HTERT RPE-1 (cell line): ENCODE measurements at regions not wholly inside any gene's neighbourhood (a gene's known extent, or its start where the extent isn't known, plus 50 kb on each side); places are given as distances from the start of the nearest gene placed in this dataset.

Experiments used
- in situ Hi-C: fragments of 300-500 bp; cut with MboI; formaldehyde crosslinking; loops from 4 replicates; pipeline ENCODE4 v1.14.3; 2020; ENCODE audit warnings: low sequenced_read_pairs

DNA sequence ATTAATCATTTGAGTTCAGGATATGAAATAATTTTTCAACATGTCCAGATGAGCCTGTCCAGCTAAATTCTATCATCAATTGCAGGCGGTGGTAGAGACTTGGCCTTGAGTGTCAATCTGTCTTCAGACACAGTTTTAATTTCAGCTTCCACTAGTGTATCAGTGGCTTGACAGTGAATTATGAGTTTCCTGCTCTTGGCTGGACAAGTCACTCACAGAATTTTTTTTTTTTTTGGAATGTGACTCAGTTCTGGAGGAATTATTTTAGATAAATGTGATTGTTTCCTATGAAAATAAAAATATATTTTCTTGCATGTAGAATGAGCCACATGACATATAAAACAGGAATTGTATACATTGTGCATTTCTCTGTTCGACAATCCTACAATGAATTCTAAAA is 319.9 kb upstream of the AKR1E2 start:
- in situ Hi-C loops = no loop called here

DNA sequence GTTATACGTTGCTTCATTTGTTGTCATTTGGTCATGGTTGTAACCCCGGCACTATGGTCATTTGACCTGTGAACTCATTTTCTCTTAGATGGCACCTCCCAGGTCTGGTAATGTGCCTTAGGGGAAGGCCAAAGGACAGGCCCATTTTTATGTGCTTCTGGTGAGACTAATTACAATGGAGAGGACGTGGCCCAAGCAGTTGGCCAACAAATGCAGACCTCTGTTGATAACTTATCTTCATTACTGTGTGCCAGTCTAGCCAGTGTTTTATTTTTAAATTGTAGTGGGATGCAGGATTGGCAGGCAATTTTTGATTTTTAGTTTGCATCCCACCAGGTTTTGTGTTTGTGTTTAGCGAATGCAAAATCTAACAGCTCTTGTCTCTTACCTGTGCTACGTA is 321.5 kb upstream of the AKR1E2 start:
- in situ Hi-C loops = no loop called here

DNA sequence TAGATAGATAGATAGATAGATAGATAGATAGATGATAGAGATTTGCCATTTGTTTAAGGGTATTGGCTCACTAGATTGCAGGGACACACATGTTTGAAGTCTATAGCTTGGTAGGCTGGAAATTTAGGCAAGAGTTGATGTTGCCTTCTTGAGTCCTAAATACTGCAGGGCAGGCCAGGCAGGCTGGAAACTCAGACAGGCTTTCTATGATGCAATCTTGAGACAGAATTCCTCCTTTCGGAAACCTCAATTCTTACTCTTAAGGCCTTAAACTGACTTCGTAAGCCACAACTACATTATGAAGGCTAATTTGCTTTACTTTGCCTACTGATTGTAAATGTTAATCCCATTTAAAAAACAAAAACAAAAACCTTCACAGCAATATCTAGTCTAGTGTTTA is 322.9 kb upstream of the AKR1E2 start:
- in situ Hi-C loops = no loop called here

DNA sequence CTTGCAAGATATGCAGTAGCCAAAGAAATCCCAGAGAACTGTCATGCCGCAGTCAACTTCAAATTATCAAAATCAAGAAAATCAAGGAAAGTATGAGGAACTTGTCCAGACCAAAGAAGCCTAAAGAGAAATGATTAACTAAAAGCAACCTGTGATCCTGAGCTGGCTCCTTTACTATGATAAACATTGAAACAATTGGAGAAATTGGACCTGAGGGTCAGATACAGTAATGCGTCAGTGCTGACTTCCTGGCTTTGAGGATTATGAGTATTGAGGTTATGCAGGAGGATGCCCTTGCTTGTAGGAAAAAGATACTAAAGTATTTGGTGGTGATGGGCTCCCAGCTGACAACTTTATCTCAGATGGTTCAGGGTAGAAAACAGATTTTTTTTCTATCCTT is 324.7 kb upstream of the AKR1E2 start:
- in situ Hi-C loops = no loop called here

DNA sequence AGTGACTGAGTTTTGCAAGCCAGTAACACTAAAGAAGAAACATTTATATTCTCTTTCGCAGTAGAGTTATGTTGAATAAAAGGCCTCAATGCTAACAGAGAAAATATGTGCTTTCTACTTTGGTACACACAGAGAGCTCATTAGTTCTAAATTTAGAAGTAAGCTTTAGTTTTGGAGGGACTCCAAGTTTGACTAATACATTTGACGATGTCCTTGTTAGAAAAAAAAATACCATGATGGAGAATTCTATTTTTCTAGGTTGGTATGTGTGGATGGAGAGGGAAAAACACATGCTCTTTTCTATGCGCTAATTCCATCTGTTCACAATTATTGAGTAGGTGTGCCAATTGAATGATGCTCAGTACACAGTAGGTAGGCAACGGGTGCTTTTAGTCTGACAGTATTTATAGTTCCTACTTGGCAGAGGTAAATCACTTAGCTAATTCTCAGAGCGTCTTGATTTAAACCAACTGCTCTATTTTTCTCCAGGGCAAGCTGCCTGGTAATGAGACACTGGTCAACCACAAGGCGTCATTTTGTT is 327.2 kb upstream of the AKR1E2 start:
- in situ Hi-C loops = no loop called here

DNA sequence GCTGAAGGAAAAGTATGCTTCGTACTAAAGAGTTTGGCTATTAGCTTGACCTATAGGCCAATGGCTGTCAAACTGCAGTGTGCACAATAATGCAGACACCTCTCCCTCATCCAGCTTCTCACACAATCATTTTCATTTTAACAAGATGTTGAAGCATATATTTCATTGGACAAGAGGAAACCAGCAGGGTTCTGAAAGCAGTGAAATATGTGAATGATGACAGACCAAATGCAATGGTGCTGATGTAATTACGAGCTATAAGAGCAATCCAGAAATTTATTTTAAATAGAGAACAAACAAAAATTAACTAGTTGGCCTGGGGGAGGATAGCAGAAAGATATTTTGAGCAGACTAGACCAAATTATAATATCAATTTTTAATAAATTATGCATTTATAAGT is 331.5 kb upstream of the AKR1E2 start:
- in situ Hi-C loops = no loop called here

DNA sequence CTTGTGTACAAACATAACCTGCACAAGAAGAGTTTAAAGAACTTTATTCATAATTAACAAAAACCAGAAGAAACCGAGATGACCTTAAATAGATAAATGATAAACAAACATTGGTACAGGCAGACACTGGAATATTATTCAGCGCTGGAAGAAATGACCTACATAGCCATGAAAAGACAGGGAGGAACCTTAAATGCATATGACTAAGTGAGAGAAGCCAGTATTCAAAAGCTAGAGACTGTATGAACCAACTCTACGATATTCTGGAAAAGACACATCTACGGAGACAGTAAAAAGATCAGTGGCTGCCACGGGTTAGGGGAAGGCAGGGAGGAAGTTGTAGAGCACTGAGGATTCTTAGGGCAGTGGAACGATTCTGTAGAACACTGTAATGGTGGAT is 333.8 kb upstream of the AKR1E2 start:
- in situ Hi-C loops = no loop called here

DNA sequence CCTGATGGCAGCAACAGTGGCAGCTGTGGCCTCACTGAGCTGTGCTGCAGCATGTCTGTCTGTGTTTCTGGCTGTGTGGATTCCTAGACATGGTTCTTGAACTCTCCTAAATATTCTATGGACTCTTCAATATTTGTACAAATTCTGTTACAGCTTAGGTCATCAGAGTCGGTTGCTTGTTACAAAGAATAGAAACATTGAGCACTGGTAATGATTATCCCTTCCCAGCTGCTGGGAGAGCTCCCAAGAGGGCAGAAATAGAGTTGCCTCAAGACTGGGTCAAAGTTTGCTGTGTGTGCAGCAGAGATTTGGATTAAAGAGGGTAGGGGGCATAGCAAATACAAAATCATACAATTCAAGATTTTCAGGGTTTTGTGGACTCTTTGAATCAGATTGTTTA is 337.1 kb upstream of the AKR1E2 start:
- in situ Hi-C loops = no loop called here

DNA sequence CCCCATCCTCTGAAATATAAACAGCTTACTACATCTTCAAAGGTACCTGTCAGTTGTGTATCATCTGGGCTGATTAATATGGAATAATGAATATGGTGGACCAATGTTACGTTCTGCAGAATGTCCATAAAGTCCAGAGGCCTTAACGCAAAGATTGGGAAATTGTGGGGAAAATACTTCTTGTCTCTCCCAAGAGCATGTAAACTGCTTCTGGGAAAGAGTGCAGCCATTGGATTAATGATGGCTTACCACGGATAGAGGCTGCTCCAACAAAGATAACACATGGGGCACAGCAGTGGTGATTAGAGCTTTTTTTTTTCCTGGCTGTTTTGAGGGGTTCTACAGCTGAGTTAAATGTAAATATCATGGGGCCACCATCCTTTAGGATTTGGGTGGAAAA is 340.4 kb upstream of the AKR1E2 start:
- in situ Hi-C loops = no loop called here

DNA sequence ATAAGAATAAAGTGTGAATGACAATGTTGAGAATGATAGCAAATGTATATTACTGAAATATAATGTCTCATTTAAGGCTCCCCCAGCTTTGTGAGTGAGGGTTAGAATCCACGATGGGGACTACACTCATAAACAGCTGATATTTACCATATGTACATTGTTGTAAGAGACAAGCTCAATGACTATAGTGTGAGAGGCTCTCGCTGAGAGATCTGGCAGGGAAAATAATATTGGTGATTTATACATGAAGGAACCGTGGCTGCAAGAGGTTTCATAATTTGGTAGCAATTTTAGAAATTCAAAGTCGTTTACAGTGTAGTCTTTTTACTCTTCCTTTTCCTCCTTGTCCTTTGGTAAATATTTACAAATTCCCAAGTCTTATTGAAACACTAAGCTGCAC is 342.2 kb upstream of the AKR1E2 start:
- in situ Hi-C loops = no loop called here

DNA sequence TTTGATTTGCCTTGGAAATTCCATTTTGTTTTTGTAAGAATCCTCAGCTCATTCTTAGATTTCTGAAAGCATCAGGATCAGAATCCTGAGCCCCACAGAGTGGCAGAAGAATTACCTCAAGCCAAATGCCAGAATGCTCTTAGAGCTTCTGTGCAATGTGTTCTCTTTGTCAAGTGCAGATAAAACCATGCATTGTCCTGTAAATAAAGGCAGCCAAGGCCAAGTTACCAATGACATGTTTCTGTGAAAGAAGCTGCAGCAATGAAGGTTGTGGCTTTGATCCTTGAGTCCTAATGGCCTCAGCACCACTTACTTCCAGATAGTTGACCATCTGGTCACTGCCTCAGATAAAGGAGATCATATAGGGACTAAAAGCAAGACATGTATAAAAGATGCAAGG is 343.3 kb upstream of the AKR1E2 start:
- in situ Hi-C loops = no loop called here

DNA sequence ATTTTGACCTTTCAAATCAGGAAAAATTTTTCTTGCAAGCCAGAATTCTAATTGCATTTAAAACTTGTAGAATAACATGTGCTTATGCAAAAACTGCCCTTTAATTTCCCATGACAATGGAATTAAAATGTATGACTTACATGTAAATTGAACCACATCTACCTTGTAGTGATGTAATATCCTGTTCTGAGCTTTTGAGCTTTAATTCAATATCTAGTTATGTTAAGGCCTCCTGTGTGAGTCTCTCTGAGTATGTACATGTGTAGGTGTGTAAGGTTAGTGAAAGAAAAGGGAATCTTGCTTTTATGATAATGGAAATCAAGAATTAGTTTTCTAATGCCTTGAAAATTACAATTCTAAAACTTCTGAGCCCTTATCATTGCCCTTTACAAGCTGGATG is 344.8 kb upstream of the AKR1E2 start:
- in situ Hi-C loops = no loop called here

DNA sequence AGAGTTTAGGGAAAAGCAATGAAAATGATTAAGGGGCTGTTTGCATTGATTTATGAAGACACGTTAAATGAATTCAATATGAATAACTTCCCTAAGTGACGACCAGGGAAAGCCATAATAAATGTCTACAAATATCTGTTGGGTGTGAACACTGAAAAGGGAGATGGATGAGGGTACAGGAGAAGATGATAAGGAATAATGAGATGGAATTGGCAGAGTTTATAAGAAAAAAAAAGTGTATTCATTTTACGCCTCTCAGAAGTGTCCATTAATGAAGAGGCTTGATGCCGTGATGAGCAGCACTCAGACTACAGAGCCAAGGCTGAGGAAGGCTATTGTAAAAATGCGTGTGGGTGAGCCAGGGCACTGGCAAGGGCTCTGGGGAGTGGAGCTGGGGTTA is 346.7 kb upstream of the AKR1E2 start:
- in situ Hi-C loops = no loop called here

DNA sequence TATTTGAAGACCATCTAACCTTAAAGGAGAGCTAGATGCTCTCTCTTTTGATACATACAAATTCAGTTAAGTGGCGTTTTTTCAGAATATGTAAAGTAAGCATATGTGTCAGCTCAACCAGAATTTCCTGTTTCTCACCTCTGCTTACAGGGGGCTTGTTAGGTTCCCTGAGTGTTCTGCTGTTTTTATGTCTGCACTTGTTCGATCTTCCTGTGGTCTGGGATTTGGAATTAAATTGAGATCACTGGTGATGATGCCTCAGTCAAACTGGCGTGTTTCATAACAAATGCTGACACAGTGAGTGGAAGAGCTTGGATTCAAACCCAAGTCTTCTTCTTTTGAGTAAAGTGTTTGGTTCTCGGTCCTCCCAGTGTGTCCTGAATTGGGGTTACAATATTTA is 348.3 kb upstream of the AKR1E2 start:
- in situ Hi-C loops = no loop called here

DNA sequence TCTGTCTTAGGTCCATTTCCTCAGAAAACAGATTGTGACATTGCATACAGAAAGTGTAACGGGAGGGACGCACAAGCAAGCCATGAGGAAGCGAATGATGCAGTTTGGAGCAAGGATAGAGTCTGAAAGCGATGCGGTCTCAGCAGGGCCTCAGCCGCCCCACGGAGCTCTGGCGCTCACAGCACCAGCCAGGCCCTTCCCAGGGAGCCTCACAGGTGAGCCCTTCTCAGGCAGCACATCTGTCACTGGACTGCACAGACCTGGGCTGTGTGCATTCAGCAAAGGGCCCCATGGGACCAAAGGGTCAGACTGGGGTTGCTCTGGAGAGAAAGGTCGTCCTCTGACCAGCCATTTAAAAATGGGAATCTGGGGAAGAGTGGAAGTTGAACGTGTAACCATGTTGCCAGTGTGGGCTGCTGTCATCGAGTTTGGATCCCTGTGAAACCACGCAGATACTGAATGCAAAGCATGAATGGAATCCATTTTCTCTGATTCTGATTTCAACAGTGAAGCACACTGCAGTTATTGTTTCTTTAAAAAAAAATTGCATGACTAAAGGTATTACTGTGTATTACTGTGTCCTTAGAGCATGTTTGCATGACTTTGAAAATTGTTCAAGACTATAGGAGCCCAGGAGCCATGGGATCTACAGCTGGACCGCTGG is 350.0 kb upstream of the AKR1E2 start:
- in situ Hi-C loops = no loop called here

DNA sequence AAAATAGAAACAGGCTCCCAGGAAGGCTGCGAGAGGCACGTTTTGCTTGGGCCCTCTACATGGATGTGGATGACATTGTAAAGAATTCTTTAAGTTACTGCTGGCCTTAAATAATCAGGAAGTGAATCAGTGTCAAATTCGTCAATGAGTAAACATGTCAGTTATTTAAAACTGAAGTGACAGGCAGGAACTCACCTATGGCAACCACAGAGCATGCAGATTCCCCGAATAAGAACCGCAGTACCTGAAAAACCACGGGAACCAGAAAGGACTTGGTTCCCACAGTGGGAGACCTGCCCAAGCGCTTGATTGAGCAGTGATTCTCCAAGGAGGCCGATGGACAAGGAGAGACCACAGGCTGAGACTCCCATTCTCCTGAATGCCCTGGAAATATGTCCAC is 351.2 kb upstream of the AKR1E2 start:
- in situ Hi-C loops = no loop called here

DNA sequence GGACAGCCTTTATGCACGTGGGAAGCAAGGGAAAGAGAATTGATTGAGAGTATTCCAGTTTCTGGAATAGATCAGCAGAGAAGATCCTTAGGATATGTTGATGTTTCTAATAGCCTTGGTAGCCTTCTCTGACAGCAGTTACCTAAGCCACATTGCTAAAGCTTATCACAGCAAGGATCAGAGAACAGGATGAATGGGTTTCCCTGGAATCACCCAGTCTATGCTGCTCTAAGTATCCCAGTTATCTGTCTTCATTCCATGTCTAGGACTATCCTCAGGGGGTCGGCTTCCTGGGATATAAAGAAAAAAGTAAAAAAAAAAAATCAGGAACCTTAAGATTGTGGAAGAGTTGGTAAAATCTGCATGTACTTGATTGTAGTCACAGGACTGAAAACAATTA is 352.0 kb upstream of the AKR1E2 start:
- in situ Hi-C loops = no loop called here

DNA sequence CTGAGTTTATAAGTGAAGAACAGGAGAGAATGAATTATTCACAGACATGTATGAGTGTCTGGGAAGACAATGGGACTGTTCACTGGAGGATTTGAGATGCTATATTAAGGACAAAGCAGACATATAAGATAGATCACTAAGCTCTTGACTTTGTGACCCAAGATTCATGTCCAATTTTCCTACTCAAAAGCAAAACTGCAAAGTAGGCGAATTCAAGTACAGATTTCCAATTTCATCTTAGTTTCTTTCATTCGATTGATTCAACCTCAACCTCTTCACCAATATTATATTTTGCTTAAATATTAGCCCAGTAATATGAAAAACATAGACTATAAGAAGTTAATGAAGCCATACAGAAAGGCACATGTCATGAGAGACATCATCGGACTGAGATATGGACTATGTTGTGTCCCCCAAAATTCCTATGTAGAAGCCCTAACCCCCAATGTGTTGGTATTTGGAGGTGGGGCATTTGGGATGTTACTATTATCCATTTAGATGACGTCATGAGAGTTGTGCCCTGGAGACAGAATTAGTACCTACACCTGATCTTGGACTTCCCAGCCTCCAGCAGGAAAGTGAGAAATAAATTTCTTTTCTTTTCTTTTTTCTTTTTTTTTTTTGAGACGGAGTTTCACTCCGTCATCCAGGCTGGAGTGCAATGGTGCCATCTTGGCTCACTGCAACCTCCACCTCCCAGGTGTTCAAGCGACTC is 353.7 kb upstream of the AKR1E2 start:
- in situ Hi-C loops = no loop called here

DNA sequence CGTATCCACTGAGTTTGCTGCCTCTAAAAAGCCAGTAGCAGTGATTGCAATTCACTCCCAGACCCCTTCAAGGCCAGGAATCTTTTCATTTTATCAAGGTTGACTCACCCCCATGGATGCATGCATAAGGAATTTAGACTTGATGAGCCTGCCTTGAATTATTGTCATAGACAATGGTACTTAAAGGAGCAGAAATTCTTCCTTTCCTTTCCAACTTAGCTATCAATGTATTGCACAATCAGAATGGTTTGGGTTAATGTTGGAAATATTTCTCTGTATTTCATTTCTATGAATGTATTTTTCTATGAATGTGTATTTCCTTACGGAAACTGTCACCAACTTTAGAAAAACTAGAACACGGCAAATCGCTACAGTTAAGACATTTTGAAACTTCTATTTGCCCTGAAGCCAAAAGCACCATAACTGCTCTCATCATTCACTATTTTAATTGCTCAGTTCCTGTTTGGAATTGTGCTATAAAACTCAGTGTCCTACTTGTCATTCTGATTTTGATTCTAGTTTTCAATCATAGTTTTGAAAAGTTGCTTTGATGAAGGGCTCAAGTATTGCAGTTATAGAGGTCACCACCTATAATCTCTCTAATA is 355.7 kb upstream of the AKR1E2 start:
- in situ Hi-C loops = no loop called here

DNA sequence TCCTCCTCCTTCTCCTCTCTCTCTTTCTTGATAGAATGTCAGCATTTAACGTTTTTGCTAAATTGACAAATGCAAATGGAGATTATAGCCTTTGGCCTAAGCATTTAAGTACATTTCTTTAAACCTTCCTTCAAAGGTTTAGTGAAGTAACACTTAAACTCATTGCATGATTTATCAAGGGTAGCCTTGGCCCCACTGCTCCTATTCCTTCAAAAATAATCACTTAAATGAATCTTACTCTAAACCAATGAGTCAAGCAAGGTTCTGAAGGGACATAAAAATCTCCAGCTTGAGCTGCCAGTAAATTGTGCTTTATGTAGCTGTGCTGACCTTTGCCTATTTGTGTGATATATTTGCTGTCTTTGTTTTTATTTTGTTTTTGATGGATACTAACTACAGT is 358.5 kb upstream of the AKR1E2 start:
- in situ Hi-C loops = no loop called here

DNA sequence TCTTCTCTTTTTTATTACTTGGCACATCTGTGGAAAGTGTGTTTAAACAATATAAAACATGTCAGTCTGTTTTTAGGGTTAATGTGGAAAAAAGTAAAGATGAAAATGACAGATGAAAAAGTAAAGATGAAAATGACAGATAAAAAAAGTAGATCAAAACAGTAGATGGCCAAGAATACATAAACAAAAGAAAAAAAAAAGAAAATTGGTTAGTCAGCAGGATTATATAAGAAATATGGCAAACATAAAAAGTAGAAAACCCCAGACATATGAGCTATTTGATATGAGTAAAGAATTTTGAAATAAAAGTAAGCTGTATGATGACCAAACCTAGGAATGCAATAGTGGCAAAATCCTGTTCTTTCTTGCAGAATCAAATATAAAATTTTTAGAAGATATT is 365.7 kb upstream of the AKR1E2 start:
- in situ Hi-C loops = no loop called here

DNA sequence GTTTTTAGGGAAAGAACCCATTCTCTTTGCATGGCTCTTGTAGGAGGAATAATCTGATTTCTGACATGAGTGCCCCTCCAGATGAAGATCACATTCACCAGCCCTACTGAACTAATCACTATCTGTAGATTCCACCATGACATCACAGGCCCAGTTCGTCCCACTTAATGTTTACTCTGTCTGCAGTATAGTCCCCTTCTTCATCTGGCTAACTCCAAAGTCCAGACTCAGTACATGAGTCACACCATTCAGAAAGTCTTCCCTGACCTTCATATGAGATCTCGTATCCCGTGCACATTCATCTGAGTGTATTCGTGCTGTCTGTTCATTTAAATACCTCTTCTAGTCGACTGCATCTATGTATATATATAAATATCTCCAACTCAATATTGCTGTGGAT is 366.5 kb upstream of the AKR1E2 start:
- in situ Hi-C loops = no loop called here
